GM12873 (cell line): ENCODE measurements at regions not wholly inside any gene's neighbourhood (a gene's known extent, or its start where the extent isn't known, plus 50 kb on each side); places are given as distances from the start of the nearest gene placed in this dataset.

ENCODE experiments used
- CTCF ChIP-seq: IDR thresholded peaks from 2 replicates; pipeline ENCODE4 v1.5.1; 2012; ENCODE audit warnings: low read depth, mild to moderate bottlenecking, moderate library complexity, low read length, control low read depth; ENCODE audit not compliant: insufficient read depth; ENCODE audit errors: missing control alignments

DNA sequence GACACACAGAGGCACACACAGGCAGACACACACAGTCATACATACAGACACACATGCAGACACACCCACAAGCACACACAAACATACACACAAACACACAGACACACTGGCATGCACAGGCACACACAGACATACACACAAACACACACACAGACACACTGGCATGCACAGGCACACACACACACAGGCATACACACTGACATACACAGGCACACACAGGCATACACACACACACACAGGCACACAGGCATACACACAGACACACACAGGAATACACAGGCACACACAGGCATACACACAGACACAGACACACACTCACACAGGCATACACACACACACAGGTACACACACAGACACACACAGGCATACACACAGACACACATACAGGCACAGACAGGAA, 340.7 kb upstream of the VSTM2A start:
- no peak for TF ChIP-seq CTCF

DNA sequence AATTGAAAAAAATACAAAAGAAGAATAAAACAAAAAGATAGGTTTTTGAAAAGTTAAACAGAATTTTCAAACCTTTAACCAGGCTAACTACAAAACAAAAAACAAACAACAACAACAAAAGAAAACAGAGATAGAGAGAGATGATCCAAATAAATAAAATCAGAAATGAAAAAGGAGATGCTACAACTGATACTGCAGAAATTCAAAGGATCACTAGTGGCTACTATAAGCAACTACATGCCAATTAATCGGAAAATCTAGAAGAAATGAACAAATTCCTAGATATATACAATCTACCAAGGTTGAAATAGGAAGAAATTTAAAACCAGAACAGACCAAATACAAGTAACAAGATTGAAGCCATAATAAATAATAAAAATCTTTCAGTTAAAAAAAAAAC, 326.8 kb upstream of the VSTM2A start:
- TF ChIP-seq CTCF = no peak

GRCh38 chr7:54242776-54243175, 299.4 kb upstream of the VSTM2A start:
- TF ChIP-seq CTCF = no peak

- TF ChIP-seq CTCF = no peak
Observed at GRCh38 chr7:54245020-54245419, 297.2 kb upstream of the VSTM2A start.

GRCh38 chr7:54249686-54250085, 292.5 kb upstream of the VSTM2A start:
- no peak for TF ChIP-seq CTCF

- no peak for TF ChIP-seq CTCF
Observed at GRCh38 chr7:54252256-54253035, 289.7 kb upstream of the VSTM2A start.

DNA sequence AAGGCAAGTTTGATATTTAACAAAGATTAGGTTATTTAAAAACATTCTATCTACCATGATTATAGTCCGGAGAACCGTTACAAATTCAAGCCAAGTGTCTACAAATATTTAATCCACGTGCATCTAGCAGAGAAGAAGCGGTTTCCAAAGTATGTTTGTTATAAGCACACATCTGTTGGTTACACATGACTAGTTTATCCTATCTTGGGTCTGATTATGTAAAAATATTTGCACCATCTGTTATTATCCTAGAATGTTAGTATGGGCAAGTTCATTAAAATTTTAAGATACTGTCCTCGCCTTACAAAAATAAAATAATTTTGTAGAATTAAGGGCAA, 289.2 kb upstream of the VSTM2A start:
- TF ChIP-seq CTCF = no peak
